HG02885 (cell line): ENCODE measurements at regions not wholly inside any gene's neighbourhood (a gene's known extent, or its start where the extent isn't known, plus 50 kb on each side); places are given as distances from the start of the nearest gene placed in this dataset.
"Not testable (repeated sequence)": the region's sequence is repeated elsewhere in the genome, so short reads cannot be mapped to it uniquely, and the experiment has no call there.

Experiments used
- ATAC-seq: cut with Tn5 transposase; IDR thresholded peaks from one replicate; pipeline ENCODE4 v1.9.1; 2021; ENCODE audit warnings: mild to moderate bottlenecking; ENCODE audit not compliant: unreplicated experiment, poor library complexity

DNA sequence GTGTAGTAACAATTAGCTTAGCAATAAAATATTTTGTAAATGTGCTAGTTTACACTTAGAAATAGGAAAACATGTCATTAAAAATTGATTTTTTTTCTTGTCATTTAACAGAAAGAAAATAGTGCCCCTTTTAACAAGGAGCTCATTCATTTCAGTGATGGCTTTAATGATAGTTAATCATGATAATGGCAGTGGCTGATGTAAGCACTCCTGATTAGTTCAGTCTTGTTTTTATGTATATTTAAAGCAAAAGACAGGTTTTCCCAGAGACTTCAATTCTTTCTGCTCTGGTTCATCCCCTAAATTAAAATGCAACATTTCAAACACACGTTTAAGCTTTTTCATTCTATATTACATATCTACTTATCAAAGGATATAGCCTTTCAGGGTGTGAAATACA lies 1039.5 kb upstream of the PCDH7 start:
- no peak for ATAC-seq

DNA sequence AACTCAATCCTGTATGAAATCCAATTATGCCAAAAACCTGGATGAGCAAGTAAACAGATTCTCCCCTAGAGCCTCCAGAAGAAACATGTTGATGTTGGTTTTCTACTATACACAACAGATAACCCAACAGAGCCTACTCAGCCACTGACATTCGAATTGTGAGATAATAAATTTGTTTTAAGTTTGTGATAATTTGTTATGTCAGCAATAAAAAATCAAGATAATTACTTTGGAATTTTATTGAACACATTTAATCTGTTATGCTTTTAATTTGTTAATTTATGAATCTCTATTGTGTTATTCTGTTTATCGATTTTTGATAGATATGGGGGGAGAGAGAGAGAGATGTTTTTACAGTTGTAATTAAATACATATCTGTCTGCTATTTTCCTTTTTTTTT lies 1016.1 kb upstream of the PCDH7 start:
- ATAC-seq: no peak

DNA sequence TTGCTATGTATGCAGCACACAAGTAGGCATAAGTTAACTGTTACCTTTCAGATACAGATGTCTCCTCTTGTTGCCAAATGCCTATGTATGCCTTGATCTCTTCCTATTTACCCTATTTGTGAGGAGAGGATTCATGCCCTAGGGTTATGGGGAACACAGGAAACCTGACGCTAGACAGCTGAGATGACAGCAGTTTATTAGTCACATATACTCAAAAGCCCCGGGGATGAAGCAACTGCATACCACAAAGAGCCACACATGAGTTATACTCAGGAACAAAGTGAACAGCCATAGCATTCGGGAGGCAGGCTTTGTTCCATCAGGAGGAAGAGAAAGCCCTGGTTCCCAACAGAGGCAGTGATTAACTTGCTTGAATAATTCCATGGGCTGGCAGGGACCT lies 1011.7 kb upstream of the PCDH7 start:
- no peak for ATAC-seq

- no peak for ATAC-seq
Measured at GRCh38 chr4:29710519-29710918, 1009.6 kb upstream of the PCDH7 start.

DNA sequence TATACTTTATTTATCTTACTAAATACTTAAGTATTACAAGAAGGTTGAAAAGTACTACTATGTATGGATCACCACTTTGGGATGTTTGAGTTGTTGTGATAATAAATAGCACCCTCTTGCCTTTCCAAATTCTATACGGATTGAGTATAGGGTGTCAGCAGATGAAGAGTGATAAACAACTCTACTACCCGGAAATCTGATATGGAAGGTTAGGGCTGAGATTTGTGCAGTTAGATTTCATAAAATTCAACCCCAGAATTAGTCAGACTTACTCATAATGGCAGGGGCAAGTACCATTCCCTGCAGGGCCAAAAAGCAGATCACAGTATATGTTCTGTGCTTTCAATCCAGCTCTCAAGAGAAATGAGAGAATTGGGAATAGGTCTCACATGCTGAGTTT lies 1008.9 kb upstream of the PCDH7 start:
- ATAC-seq: no peak

GRCh38 chr4:29717287-29718057 lies 1002.7 kb upstream of the PCDH7 start:
- ATAC-seq: no peak

- ATAC-seq: no peak
Measured at GRCh38 chr4:29718136-29718535, 1002.0 kb upstream of the PCDH7 start.

DNA sequence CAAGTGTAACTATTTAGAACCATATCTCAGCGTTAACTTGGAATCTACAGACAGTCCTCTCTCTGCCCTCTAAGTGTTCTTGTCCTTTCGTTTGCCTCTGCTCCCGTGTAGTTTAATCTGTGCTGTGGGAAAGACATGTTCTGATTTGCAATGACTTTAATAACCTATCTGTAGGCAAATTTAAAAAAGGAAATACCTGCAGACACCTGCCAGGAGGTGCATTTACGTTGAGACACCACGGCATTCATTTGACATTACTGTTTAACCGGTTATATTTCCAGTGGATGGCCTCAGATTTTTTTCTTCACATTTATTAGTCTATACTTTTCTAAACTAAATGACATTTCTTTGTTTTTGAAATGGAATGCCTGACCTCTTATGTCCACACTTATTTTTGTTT lies 997.9 kb upstream of the PCDH7 start:
- ATAC-seq: no peak

GRCh38 chr4:29726938-29727337 lies 993.2 kb upstream of the PCDH7 start:
- ATAC-seq: no peak

- ATAC-seq: no peak
Measured at GRCh38 chr4:29734343-29735213, 985.6 kb upstream of the PCDH7 start.

- no peak for ATAC-seq
Measured at GRCh38 chr4:29756966-29757365, 963.2 kb upstream of the PCDH7 start.

- ATAC-seq: no peak
Measured at GRCh38 chr4:29762151-29762550, 958.0 kb upstream of the PCDH7 start.

DNA sequence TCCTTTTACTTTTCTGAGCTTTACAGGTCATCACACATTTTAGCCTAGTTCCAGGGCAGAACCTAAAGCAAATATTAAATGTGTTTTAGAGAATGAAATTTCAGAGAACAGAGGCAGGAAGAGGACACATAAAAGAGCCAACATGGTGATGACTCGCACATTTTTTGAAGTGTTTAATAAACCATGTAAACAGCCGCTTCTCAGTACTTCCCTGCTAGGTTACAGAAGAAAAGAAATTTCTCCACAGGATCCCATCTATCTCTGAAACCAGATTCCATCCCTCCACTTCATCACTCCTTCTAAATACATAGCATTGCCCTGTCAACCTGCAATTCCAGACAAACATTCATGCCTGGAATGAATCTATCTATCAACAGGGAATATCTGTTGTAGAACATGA lies 949.5 kb upstream of the PCDH7 start:
- ATAC-seq: no peak

- not testable (repeated sequence) for ATAC-seq
Measured at GRCh38 chr4:29788123-29788522, 932.0 kb upstream of the PCDH7 start.

DNA sequence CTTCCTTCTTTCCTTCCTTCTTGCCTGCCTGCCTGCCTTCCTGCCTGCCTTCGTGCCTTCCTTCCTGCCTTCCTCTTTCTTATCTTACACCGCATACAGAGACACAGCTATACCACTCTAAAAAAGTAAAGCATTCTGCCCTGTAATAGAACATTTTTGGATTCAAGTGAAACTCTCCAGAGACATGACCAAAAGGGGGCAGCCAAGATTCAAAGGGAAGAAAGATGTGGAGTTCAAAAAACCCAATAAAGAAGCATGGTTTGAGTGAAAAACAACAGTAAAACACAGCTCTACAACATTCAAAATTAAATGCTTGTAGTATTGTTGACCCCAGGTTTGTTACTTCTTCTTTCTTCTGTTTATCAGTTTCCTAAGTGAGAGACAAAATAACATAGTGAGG lies 914.9 kb upstream of the PCDH7 start:
- no peak for ATAC-seq

DNA sequence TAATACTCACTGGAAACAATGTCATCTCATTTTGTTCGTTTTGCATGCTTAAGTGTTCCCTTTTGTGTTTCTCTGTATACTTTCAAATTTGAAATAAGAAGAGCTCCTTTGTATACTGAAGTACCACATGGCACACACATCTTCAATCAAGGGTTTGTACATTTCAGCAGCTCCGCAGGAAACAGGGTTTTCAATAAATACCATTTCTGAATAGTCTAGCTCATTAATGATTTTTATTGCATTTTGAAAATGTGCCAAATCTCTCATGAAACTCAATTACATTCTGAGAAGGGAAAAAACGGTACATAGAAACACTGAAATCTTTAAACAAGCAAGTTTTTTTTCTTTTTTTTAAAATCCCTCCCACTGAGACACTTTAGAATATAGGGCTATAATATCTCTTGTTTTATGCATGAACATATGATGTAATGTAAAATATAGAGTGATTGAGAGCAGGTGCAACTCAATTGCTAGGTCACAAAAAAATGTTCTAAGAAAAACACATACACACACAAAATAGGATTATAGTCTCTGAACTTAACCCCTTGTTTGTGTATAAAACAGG lies 914.2 kb upstream of the PCDH7 start:
- no peak for ATAC-seq

DNA sequence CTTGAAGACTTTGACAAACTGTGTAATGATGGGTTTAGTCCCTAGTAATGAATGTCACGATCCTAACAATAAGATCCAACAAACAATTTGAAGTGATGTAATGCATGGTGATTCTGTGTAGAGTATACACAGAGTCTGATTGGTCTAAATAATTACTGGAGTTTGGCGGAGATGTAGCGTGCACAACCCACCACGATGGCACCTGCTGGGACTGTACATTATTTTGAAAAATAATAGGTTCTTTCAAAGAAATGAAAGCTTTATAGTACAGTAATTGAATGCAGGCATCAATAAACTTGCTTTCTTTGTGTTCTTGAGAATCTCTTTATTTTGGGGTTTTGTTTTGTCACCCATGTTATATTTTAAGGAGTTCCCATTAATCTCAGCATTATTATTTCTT lies 902.2 kb upstream of the PCDH7 start:
- ATAC-seq: no peak

- ATAC-seq: no peak
Measured at GRCh38 chr4:29829067-29829466, 891.1 kb upstream of the PCDH7 start.

- ATAC-seq: no peak
Measured at GRCh38 chr4:29852537-29852936, 867.6 kb upstream of the PCDH7 start.

DNA sequence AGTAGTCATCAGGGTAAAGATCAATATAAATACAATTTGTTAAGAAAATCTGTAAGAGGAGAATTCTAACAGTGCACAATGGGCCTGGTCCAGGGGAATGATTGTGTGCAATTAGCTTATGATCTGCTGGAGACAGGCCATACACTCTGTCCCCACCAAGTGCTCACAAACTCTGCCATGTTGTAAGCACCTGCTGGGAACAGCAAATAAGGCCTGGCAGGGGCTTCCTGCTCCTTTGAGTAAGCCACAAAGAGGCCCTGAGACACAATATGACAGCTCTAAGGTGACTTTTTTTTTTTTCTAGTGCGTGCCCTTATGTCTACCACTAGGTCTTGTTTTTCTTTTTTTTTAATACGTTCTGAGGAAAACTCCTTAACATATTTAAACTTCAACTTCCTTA lies 866.3 kb upstream of the PCDH7 start:
- ATAC-seq: no peak

DNA sequence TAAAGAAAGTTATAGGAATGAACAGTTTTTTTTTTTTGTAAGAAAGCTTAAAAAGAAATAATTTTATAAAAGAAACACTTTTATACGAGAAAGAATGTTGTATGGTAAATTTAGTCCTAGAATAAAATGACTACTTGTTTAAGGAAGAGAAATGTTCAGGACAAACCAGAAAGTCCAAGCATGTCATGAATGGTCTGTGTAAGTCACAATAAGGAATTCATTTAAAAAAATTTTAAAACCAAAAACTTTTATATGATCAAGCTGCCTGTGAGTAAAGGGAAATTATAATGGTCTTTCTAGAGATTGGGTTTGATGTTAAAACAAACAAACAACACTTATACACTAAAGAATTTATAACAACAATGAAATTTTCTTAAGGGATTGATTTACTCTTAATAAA lies 858.9 kb upstream of the PCDH7 start:
- ATAC-seq: no peak
